ENCODE measurements at regions not wholly inside any gene's neighbourhood (a gene's known extent, or its start where the extent isn't known, plus 50 kb on each side); places are given as distances from the start of the nearest gene placed in this dataset.

DNA sequence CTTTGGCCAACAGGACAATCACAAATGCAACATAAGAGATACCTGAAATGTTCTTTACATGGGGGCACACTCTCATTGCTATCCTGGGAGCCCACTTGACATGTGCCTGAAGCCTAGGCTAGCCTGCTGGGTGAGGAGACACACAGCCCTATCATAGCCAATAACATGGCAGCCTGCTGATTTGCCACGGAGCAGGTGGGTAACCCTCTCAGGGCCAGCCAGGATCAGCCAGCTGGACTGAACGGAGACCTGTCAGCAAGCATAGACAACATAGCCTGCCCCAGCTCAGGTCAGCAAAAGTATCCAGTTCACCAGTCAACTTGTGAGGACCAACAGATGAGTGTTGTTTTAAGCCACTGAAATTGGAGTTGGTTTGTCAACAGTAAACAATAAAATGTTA lies 566.5 kb downstream of the DCDC2C start:
- TF ChIP-seq, protein P1, sequence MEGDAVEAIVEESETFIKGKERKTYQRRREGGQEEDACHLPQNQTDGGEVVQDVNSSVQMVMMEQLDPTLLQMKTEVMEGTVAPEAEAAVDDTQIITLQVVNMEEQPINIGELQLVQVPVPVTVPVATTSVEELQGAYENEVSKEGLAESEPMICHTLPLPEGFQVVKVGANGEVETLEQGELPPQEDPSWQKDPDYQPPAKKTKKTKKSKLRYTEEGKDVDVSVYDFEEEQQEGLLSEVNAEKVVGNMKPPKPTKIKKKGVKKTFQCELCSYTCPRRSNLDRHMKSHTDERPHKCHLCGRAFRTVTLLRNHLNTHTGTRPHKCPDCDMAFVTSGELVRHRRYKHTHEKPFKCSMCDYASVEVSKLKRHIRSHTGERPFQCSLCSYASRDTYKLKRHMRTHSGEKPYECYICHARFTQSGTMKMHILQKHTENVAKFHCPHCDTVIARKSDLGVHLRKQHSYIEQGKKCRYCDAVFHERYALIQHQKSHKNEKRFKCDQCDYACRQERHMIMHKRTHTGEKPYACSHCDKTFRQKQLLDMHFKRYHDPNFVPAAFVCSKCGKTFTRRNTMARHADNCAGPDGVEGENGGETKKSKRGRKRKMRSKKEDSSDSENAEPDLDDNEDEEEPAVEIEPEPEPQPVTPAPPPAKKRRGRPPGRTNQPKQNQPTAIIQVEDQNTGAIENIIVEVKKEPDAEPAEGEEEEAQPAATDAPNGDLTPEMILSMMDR (IDR thresholded peaks at IDR 0.05): no peak
- no peak for TF ChIP-seq ZFX (IDR thresholded peaks at IDR 0.05; ENCODE audit: borderline replicate concordance)
